Adrenal gland (tissue), 5 donors: ENCODE measurements at regions not wholly inside any gene's neighbourhood (a gene's known extent, or its start where the extent isn't known, plus 50 kb on each side); places are given as distances from the start of the nearest gene placed in this dataset.

Experiments
- POLR2A ChIP-seq, 2 donors: fragments of 450-650 bp; IDR thresholded peaks; one replicate each; pipeline ENCODE4 v1.6.1; 2017; ENCODE audit warnings: antibody characterized with exemption in 2 of 2, mild to moderate bottlenecking in 2 of 2, moderate library complexity in 1 of 2
- TF ChIP-seq, protein P1 (sequence below), 6 experiments: fragments of 450-650 bp in 4 of 6; fragments of 200-600 bp in 2 of 6; sonication (generic) in 1 of 6; IDR thresholded peaks; 1 replicate in 5 of 6; 2 replicates in 1 of 6; pipeline versions ENCODE4 v1.5.1 to v1.8.0; 2016 to 2021; ENCODE audit warnings: antibody characterized with exemption in 6 of 6, mild to moderate bottlenecking in 2 of 6, moderate library complexity in 1 of 6
- donor health status: DM: no; HTN: no; CAD: no.

- TF ChIP-seq, protein P1, sequence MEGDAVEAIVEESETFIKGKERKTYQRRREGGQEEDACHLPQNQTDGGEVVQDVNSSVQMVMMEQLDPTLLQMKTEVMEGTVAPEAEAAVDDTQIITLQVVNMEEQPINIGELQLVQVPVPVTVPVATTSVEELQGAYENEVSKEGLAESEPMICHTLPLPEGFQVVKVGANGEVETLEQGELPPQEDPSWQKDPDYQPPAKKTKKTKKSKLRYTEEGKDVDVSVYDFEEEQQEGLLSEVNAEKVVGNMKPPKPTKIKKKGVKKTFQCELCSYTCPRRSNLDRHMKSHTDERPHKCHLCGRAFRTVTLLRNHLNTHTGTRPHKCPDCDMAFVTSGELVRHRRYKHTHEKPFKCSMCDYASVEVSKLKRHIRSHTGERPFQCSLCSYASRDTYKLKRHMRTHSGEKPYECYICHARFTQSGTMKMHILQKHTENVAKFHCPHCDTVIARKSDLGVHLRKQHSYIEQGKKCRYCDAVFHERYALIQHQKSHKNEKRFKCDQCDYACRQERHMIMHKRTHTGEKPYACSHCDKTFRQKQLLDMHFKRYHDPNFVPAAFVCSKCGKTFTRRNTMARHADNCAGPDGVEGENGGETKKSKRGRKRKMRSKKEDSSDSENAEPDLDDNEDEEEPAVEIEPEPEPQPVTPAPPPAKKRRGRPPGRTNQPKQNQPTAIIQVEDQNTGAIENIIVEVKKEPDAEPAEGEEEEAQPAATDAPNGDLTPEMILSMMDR (IDR thresholded peaks at IDR 0.05), result no peak
- no peak for TF ChIP-seq POLR2A (IDR thresholded peaks at IDR 0.05)
Measured at GRCh38 chr3:71975573-71975972, 190.6 kb upstream of the PROK2 start.
